ENCODE measurements at regions not wholly inside any gene's neighbourhood (a gene's known extent, or its start where the extent isn't known, plus 50 kb on each side); places are given as distances from the start of the nearest gene placed in this dataset.

DNA sequence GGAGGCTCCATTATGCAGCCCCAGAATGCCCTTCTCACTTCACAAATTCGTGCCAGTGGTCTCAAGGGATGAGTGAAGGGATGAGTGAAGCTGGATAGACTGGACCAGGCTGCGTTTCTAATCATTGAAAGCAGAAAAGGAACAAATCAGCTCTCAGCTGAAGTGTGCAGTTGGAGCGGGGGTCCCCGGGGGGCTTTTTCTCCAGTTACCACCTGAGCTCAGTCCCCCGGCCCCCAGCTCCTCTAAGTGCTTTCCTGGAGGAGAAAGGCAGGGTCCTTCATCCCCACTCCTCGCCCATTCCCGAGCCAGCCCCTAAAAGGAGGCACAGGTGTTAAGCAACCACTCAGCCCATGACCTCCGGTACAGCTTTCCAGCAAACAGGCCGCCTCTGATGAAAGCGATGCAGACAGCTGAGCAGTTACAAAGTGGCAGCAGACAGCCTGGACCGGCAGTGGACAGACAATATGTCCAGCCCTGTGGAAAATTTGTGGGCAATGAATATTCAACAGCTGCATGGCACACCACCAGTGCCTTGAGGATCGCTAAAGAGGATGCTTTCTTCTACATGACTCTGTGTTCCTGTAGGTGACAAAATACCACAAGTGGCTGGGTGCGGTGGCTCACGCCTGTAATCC, 110.7 kb upstream of the UBL3 start:
- Histone ChIP-seq H3K23ac (ENCODE audit: low read length in 2 of 2) (no peak overlapping the region), H2AK5ac (ENCODE audit: low read length, severe bottlenecking) (no peak overlapping the region), H3K14ac (ENCODE audit: low read length in 2 of 2) (no peak overlapping the region), H2BK12ac (ENCODE audit: low read length in 2 of 2) (no peak overlapping the region), H4K91ac (ENCODE audit: low read length) (no peak overlapping the region), H3K18ac (ENCODE audit: low read depth in 1 of 2, low read length in 2 of 2) (no peak overlapping the region), H2BK5ac (ENCODE audit: low read depth, low read length, poor library complexity, severe bottlenecking) (no peak overlapping the region), H3K4me3 (ENCODE audit: insufficient read depth in 1 of 2, low read depth in 1 of 2, low read length in 2 of 2) (no peak overlapping the region), H3K27ac (ENCODE audit: low read length, poor library complexity, severe bottlenecking) (no peak overlapping the region), H3K4me2 (ENCODE audit: low read length, poor library complexity, severe bottlenecking) (no peak overlapping the region), H3K79me1 (replicated peaks; ENCODE audit: low read length, poor library complexity, severe bottlenecking) (no peaks in the 10 kb centered on the region), H3K4me1 (ENCODE audit: control insufficient read depth, insufficient read depth, low read depth, low read length) (peaks cover 1% of the 10 kb centered on the region), H3K27me3 (ENCODE audit: control insufficient read depth in 1 of 2, insufficient read depth in 1 of 2, low read length in 2 of 2) (peaks cover 6 to 35% of the 10 kb centered on the region in 2 experiments), H2AFZ (ENCODE audit: low read depth, low read length) (no peak overlapping the region), H3K4ac (ENCODE audit: low read depth in 1 of 2, low read length in 2 of 2) (no peak overlapping the region), H3K9me3 (ENCODE audit: control insufficient read depth, low read length) (no peaks in the 10 kb centered on the region), H2BK120ac (ENCODE audit: low read depth, low read length) (no peak overlapping the region), H3K36me3 (ENCODE audit: control insufficient read depth in 1 of 2, insufficient read depth in 2 of 2, low read depth in 1 of 2, low read length in 2 of 2) (no peaks in the 10 kb centered on the region), H2BK15ac (ENCODE audit: low read depth, poor library complexity, severe bottlenecking) (no peak overlapping the region), H3K9ac (ENCODE audit: low read length) (no peak overlapping the region), H4K8ac (ENCODE audit: low read length) (no peak overlapping the region)
- DNase-seq: no peak
- WGBS: 90% methylated on average over 14 of the region's 14 CpGs

DNA sequence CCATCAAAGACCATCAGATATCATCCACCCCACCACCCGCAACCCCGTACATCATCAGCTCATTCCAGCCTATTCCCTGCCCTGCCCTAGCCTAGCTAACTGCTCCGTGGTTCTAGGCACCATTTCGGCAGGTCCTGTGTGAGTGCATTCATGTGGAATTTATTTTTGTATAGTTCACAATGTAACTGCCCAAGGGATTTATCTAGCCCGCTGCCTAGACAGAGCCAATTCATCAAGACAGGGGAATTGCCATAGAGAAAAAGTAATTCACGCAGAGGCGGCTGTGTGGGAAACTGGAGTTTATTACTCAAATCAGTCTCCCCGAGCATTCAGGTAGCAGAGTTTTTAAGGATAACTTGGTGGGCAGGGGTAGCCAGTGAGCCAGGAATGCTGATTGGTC, 109.2 kb upstream of the UBL3 start:
- Histone ChIP-seq H3K18ac (ENCODE audit: low read depth in 1 of 2, low read length in 2 of 2) (no peak overlapping the region), H3K4me2 (ENCODE audit: low read length, poor library complexity, severe bottlenecking) (no peak overlapping the region), H2BK15ac (ENCODE audit: low read depth, poor library complexity, severe bottlenecking) (no peak overlapping the region), H4K8ac (ENCODE audit: low read length) (no peak overlapping the region), H2AK5ac (ENCODE audit: low read length, severe bottlenecking) (no peak overlapping the region), H2BK120ac (ENCODE audit: low read depth, low read length) (no peak overlapping the region), H3K27me3 (ENCODE audit: control insufficient read depth in 1 of 2, insufficient read depth in 1 of 2, low read length in 2 of 2) (peaks cover 6 to 39% of the 10 kb centered on the region in 2 experiments), H3K4me3 (ENCODE audit: insufficient read depth in 1 of 2, low read depth in 1 of 2, low read length in 2 of 2) (no peak overlapping the region), H2AFZ (ENCODE audit: low read depth, low read length) (no peak overlapping the region), H3K79me1 (replicated peaks; ENCODE audit: low read length, poor library complexity, severe bottlenecking) (no peaks in the 10 kb centered on the region), H2BK5ac (ENCODE audit: low read depth, low read length, poor library complexity, severe bottlenecking) (no peak overlapping the region), H3K9ac (ENCODE audit: low read length) (no peak overlapping the region), H3K23ac (ENCODE audit: low read length in 2 of 2) (no peak overlapping the region), H4K91ac (ENCODE audit: low read length) (no peak overlapping the region), H3K4ac (ENCODE audit: low read depth in 1 of 2, low read length in 2 of 2) (no peak overlapping the region), H3K4me1 (ENCODE audit: control insufficient read depth, insufficient read depth, low read depth, low read length) (peaks cover 1% of the 10 kb centered on the region), H2BK12ac (ENCODE audit: low read length in 2 of 2) (no peak overlapping the region), H3K27ac (ENCODE audit: low read length, poor library complexity, severe bottlenecking) (no peak overlapping the region), H3K14ac (ENCODE audit: low read length in 2 of 2) (no peak overlapping the region), H3K9me3 (ENCODE audit: control insufficient read depth, low read length) (no peaks in the 10 kb centered on the region), H3K36me3 (ENCODE audit: control insufficient read depth in 1 of 2, insufficient read depth in 2 of 2, low read depth in 1 of 2, low read length in 2 of 2) (no peaks in the 10 kb centered on the region)
- 85% methylated on average over 7 of the region's 8 CpGs for WGBS
- DNase-seq: no peak

DNA sequence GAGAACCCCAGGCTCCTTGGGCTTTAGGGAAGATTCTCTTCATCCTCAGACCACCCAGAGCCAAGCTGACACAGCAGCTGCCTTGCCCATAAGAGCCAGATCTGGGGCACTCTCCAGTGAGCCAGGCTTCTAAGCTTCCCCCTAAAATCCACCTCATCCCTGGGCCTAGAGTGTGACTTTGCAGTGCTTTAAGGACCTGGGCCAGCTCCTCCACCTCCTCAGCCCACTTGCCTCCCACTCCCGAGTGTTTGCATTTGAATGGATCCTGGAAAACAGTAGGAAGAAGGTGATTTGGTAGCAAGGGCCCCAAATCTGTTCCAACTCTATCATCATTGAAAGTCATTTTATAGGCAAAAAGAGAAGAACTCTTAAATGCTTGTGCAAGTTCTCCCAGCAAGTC, 108.7 kb upstream of the UBL3 start:
- no peak overlapping the region for H3K18ac ChIP-seq (ENCODE audit: low read depth in 1 of 2, low read length in 2 of 2)
- no peak overlapping the region for H2AFZ ChIP-seq (ENCODE audit: low read depth, low read length)
- peaks cover 6 to 44% of the 10 kb centered on the region in 2 experiments for H3K27me3 ChIP-seq (ENCODE audit: control insufficient read depth in 1 of 2, insufficient read depth in 1 of 2, low read length in 2 of 2)
- no peaks in the 10 kb centered on the region for H3K79me1 ChIP-seq (replicated peaks; ENCODE audit: low read length, poor library complexity, severe bottlenecking)
- no peaks in the 10 kb centered on the region for H3K9me3 ChIP-seq (ENCODE audit: control insufficient read depth, low read length)
- no peak overlapping the region for H4K8ac ChIP-seq (ENCODE audit: low read length)
- no peak overlapping the region for H3K4me3 ChIP-seq (ENCODE audit: insufficient read depth in 1 of 2, low read depth in 1 of 2, low read length in 2 of 2)
- no peak overlapping the region for H3K9ac ChIP-seq (ENCODE audit: low read length)
- H2BK120ac ChIP-seq (ENCODE audit: low read depth, low read length): no peak overlapping the region
- H2BK12ac ChIP-seq (ENCODE audit: low read length in 2 of 2): no peak overlapping the region
- H3K4me1 ChIP-seq (ENCODE audit: control insufficient read depth, insufficient read depth, low read depth, low read length): peaks cover 1% of the 10 kb centered on the region
- no peak for DNase-seq
- H4K91ac ChIP-seq (ENCODE audit: low read length): no peak overlapping the region
- H3K23ac ChIP-seq (ENCODE audit: low read length in 2 of 2): no peak overlapping the region
- no peak overlapping the region for H3K4me2 ChIP-seq (ENCODE audit: low read length, poor library complexity, severe bottlenecking)
- no peaks in the 10 kb centered on the region for H3K36me3 ChIP-seq (ENCODE audit: control insufficient read depth in 1 of 2, insufficient read depth in 2 of 2, low read depth in 1 of 2, low read length in 2 of 2)
- no peak overlapping the region for H2BK5ac ChIP-seq (ENCODE audit: low read depth, low read length, poor library complexity, severe bottlenecking)
- no peak overlapping the region for H2BK15ac ChIP-seq (ENCODE audit: low read depth, poor library complexity, severe bottlenecking)
- H3K14ac ChIP-seq (ENCODE audit: low read length in 2 of 2): no peak overlapping the region
- no CpG with 5 or more reads among the region's 1 CpG for WGBS
- H2AK5ac ChIP-seq (ENCODE audit: low read length, severe bottlenecking): no peak overlapping the region
- H3K27ac ChIP-seq (ENCODE audit: low read length, poor library complexity, severe bottlenecking): no peak overlapping the region
- no peak overlapping the region for H3K4ac ChIP-seq (ENCODE audit: low read depth in 1 of 2, low read length in 2 of 2)

DNA sequence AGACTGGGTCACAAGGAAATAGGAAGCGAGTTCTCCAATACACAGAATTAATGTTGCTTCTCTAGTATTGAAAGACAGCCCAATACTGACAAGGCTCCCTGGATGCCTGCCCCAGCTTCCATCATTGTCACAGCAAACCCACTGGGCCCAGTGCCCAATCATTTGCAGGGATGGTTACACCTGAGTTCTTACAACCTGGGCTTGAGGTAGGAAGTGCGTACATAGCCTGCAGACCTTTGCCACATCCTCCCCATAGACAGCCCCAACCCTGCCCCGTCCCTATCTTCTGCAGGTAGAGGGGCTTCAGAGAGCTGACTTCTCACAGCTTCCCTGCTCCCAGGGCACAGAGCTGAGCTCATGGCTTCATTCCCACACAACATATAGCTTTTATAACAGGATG, 108.1 kb upstream of the UBL3 start:
- Histone ChIP-seq H3K79me1 (replicated peaks; ENCODE audit: low read length, poor library complexity, severe bottlenecking) (no peaks in the 10 kb centered on the region), H3K4me2 (ENCODE audit: low read length, poor library complexity, severe bottlenecking) (no peak overlapping the region), H2BK120ac (ENCODE audit: low read depth, low read length) (no peak overlapping the region), H2BK15ac (ENCODE audit: low read depth, poor library complexity, severe bottlenecking) (no peak overlapping the region), H2BK5ac (ENCODE audit: low read depth, low read length, poor library complexity, severe bottlenecking) (no peak overlapping the region), H3K18ac (ENCODE audit: low read depth in 1 of 2, low read length in 2 of 2) (no peak overlapping the region), H4K8ac (ENCODE audit: low read length) (no peak overlapping the region), H3K27ac (ENCODE audit: low read length, poor library complexity, severe bottlenecking) (no peak overlapping the region), H3K4me3 (ENCODE audit: insufficient read depth in 1 of 2, low read depth in 1 of 2, low read length in 2 of 2) (no peak overlapping the region), H2AFZ (ENCODE audit: low read depth, low read length) (no peak overlapping the region), H2BK12ac (ENCODE audit: low read length in 2 of 2) (no peak overlapping the region), H3K27me3 (ENCODE audit: control insufficient read depth in 1 of 2, insufficient read depth in 1 of 2, low read length in 2 of 2) (peaks cover 6 to 44% of the 10 kb centered on the region in 2 experiments), H3K14ac (ENCODE audit: low read length in 2 of 2) (no peak overlapping the region), H3K4ac (ENCODE audit: low read depth in 1 of 2, low read length in 2 of 2) (no peak overlapping the region), H4K91ac (ENCODE audit: low read length) (no peak overlapping the region), H3K36me3 (ENCODE audit: control insufficient read depth in 1 of 2, insufficient read depth in 2 of 2, low read depth in 1 of 2, low read length in 2 of 2) (no peaks in the 10 kb centered on the region), H3K9me3 (ENCODE audit: control insufficient read depth, low read length) (no peaks in the 10 kb centered on the region), H3K4me1 (ENCODE audit: control insufficient read depth, insufficient read depth, low read depth, low read length) (peaks cover 1% of the 10 kb centered on the region), H3K23ac (ENCODE audit: low read length in 2 of 2) (no peak overlapping the region), H2AK5ac (ENCODE audit: low read length, severe bottlenecking) (no peak overlapping the region), H3K9ac (ENCODE audit: low read length) (no peak overlapping the region)
- 96% methylated on average over 3 of the region's 3 CpGs for WGBS
- no peak for DNase-seq

Measured in mesenchymal stem cell (in vitro differentiated cells and primary cell).